ENCODE measurements at regions not wholly inside any gene's neighbourhood (a gene's known extent, or its start where the extent isn't known, plus 50 kb on each side); places are given as distances from the start of the nearest gene placed in this dataset.

GRCh38 chr4:177246641-177247584 lies 62.8 kb upstream of the NEIL3 start:
- no peaks in the 10 kb centered on the region for H3K36me3 ChIP-seq (ENCODE audit: control insufficient read depth in 2 of 2, extremely low read depth in 1 of 2, insufficient read depth in 2 of 2, low read length in 2 of 2)
- dilution Hi-C loops (cut with MboI; ENCODE audit: extremely low pct_ligation_motif_present, low sequenced_read_pairs) (no loop called here), intact Hi-C loops (cut with micrococcal nuclease) (loop anchor here (10.0 kb wide), 1 partner anchor 192 kb away; no protein-coding TSS in a partner anchor)
- no peaks in the 10 kb centered on the region for H3K79me2 ChIP-seq (ENCODE audit: control insufficient read depth, insufficient read depth, low read length)
- no peaks in the 10 kb centered on the region for H3K9me1 ChIP-seq (replicated peaks; ENCODE audit: control insufficient read depth, extremely low read depth, insufficient read depth, low read length)
- BruUV-seq (replicated peaks): no TSS peak
- DNase-seq (ENCODE audit: low read depth, low spot score): no peak
- no peak overlapping the region for H3K9ac ChIP-seq (replicated peaks; ENCODE audit: extremely low read depth, insufficient read depth, low read length)
- H3K4me1 ChIP-seq (ENCODE audit: control insufficient read depth, extremely low read depth, insufficient read depth, low read length): no peaks in the 10 kb centered on the region
- no peak overlapping the region for H2AFZ ChIP-seq (ENCODE audit: low read depth, low read length)
- H3K4me3 ChIP-seq (replicated peaks in 1 of 3; ENCODE audit: insufficient read depth in 1 of 3, low read depth in 1 of 3, low read length in 3 of 3): no peak overlapping the region
- no peak overlapping the region for H3K27ac ChIP-seq (ENCODE audit: insufficient read depth, low read depth, low read length)
- TF ChIP-seq GATA2 (IDR thresholded peaks at IDR 0.05; ENCODE audit: insufficient read depth, insufficient read length, low read depth, low read length) (no peak), FOS (IDR thresholded peaks at IDR 0.05; ENCODE audit: borderline replicate concordance, insufficient read depth, low read length) (no peak), CTCF (IDR thresholded peaks at IDR 0.05; ENCODE audit: extremely low read depth in 1 of 2, insufficient read depth in 1 of 2, low read depth in 1 of 2, low read length in 2 of 2) (no peak), POLR2AphosphoS5 (IDR thresholded peaks at IDR 0.05; ENCODE audit: insufficient read depth, low read depth, low read length) (no peak), EZH2 (IDR thresholded peaks at IDR 0.05; ENCODE audit: borderline replicate concordance, low read depth, low read length, severe bottlenecking) (no peak), MAX (IDR thresholded peaks at IDR 0.05; ENCODE audit: insufficient read depth, insufficient read length) (no peak), MYC (IDR thresholded peaks at IDR 0.05; ENCODE audit: low read depth, low read length) (no peak), JUN (IDR thresholded peaks at IDR 0.05; ENCODE audit: borderline replicate concordance, insufficient read depth, insufficient read length, low read depth) (no peak), POLR2A (IDR thresholded peaks at IDR 0.05; ENCODE audit: low read depth, low read length) (no peak)
- H3K27me3 ChIP-seq (ENCODE audit: control insufficient read depth in 2 of 2, insufficient read depth in 2 of 2, low read length in 2 of 2): no peaks in the 10 kb centered on the region
- H4K20me1 ChIP-seq (replicated peaks; ENCODE audit: control insufficient read depth, extremely low read depth, insufficient read depth, low read length): no peaks in the 10 kb centered on the region
- no peak for FAIRE-seq
- POLR2A ChIA-PET: no interaction called here
- CTCF ChIA-PET: interaction anchor here (0.6 to 1.2 kb wide), 5 partner anchors 10 to 869 kb away, joined by 3 to 4 read pairs (median 3); no protein-coding TSS in a partner anchor
- H3K4me2 ChIP-seq (ENCODE audit: insufficient read depth, low read length): no peak overlapping the region
- H3K9me3 ChIP-seq (replicated peaks; ENCODE audit: control insufficient read depth, insufficient read depth, low read length): no peaks in the 10 kb centered on the region
